Nephron (organoid): ENCODE measurements at regions not wholly inside any gene's neighbourhood (a gene's known extent, or its start where the extent isn't known, plus 50 kb on each side); places are given as distances from the start of the nearest gene placed in this dataset.
"Not testable (repeated sequence)": the region's sequence is repeated elsewhere in the genome, so short reads cannot be mapped to it uniquely, and the experiment has no call there.

Experiments
- H3K27ac Mint-ChIP-seq, 3 experiments: 2 replicates each; pipeline ENCODE4 v1.8.0; 2020; ENCODE audit warnings: mixed read lengths in 3 of 3, mild to moderate bottlenecking in 2 of 3, moderate library complexity in 1 of 3
- H3K27me3 Mint-ChIP-seq: 2 replicates; pipeline ENCODE4 v1.8.0; 2021; ENCODE audit warnings: low read depth, mild to moderate bottlenecking, moderate library complexity, mixed read lengths
- H3K36me3 Mint-ChIP-seq: 2 replicates; pipeline ENCODE4 v1.8.0; 2020; ENCODE audit warnings: low read depth, mixed read lengths
- H3K4me1 Mint-ChIP-seq: 2 replicates; pipeline ENCODE4 v1.8.0; 2020; ENCODE audit warnings: mixed read lengths
- H3K4me3 Mint-ChIP-seq, 3 experiments: 2 replicates each; pipeline ENCODE4 v1.8.0; 2020; ENCODE audit warnings: mild to moderate bottlenecking in 3 of 3, mixed read lengths in 3 of 3, moderate library complexity in 2 of 3
- H3K9me3 Mint-ChIP-seq: 2 replicates; pipeline ENCODE4 v1.8.0; 2020; ENCODE audit warnings: mixed read lengths
- CTCF ChIP-seq, 3 experiments: fragments of 200-600 bp; sonication (generic); IDR thresholded peaks; one replicate each; pipeline ENCODE4 v1.5.0; 2021; ENCODE audit warnings: antibody characterized with exemption in 3 of 3; ENCODE audit not compliant: unreplicated experiment in 3 of 3

GRCh38 chr5:71810471-71811195, 91.6 kb downstream of the CARTPT start:
- Mint-ChIP-seq H3K4me3 (no peak overlapping the region), H3K27ac (peak overlapping the region in 1 of 3 experiments; percentile 1), H3K9me3 (no peaks in the 10 kb centered on the region), H3K36me3 (no peaks in the 10 kb centered on the region), H3K27me3 (no peaks in the 10 kb centered on the region), H3K4me1 (peaks cover 15% of the 10 kb centered on the region)
- no peak for TF ChIP-seq CTCF (IDR thresholded peaks at IDR 0.05; ENCODE audit: unreplicated experiment in 3 of 3)

- Mint-ChIP-seq H3K9me3 (no peaks in the 10 kb centered on the region), H3K4me3 (no peak overlapping the region), H3K4me1 (peaks cover 15% of the 10 kb centered on the region), H3K27me3 (no peaks in the 10 kb centered on the region), H3K36me3 (no peaks in the 10 kb centered on the region), H3K27ac (no peak overlapping the region)
- no peak for TF ChIP-seq CTCF (IDR thresholded peaks at IDR 0.05; ENCODE audit: unreplicated experiment in 3 of 3)
Measured at GRCh38 chr5:71811779-71812178, 92.7 kb downstream of the CARTPT start.

- H3K4me3 Mint-ChIP-seq, result no peak overlapping the region
- H3K4me1 Mint-ChIP-seq, result peaks cover 5% of the 10 kb centered on the region
- TF ChIP-seq CTCF (IDR thresholded peaks at IDR 0.05; ENCODE audit: unreplicated experiment in 3 of 3), result no peak
- no peaks in the 10 kb centered on the region for H3K27me3 Mint-ChIP-seq
- H3K27ac Mint-ChIP-seq, result no peak overlapping the region
- H3K36me3 Mint-ChIP-seq, result no peaks in the 10 kb centered on the region
- H3K9me3 Mint-ChIP-seq, result peaks cover 7% of the 10 kb centered on the region
Measured at GRCh38 chr5:71816307-71816706, 97.2 kb downstream of the CARTPT start.

- Mint-ChIP-seq H3K27ac (no peak overlapping the region), H3K36me3 (no peaks in the 10 kb centered on the region), H3K4me1 (no peaks in the 10 kb centered on the region), H3K9me3 (peaks cover 20% of the 10 kb centered on the region), H3K4me3 (no peak overlapping the region), H3K27me3 (no peaks in the 10 kb centered on the region)
- no peak for TF ChIP-seq CTCF (IDR thresholded peaks at IDR 0.05; ENCODE audit: unreplicated experiment in 3 of 3)
Measured at GRCh38 chr5:71817891-71818290, 98.8 kb downstream of the CARTPT start.

- H3K9me3 Mint-ChIP-seq, result peaks cover 43% of the 10 kb centered on the region
- no peaks in the 10 kb centered on the region for H3K27me3 Mint-ChIP-seq
- H3K4me1 Mint-ChIP-seq, result no peaks in the 10 kb centered on the region
- H3K27ac Mint-ChIP-seq, result no peak overlapping the region
- H3K36me3 Mint-ChIP-seq, result no peaks in the 10 kb centered on the region
- H3K4me3 Mint-ChIP-seq, result no peak overlapping the region
- TF ChIP-seq CTCF (IDR thresholded peaks at IDR 0.05; ENCODE audit: unreplicated experiment in 3 of 3), result no peak
Measured at GRCh38 chr5:71821029-71821428, 102.0 kb downstream of the CARTPT start.

GRCh38 chr5:71822065-71822464, 103.0 kb downstream of the CARTPT start:
- H3K27ac Mint-ChIP-seq, H3K27me3 Mint-ChIP-seq, H3K4me1 Mint-ChIP-seq, H3K4me3 Mint-ChIP-seq, H3K36me3 Mint-ChIP-seq: not testable (repeated sequence)
- H3K9me3 Mint-ChIP-seq, result peaks cover 54% of the 10 kb centered on the region
